BLaER1 (cell line): ENCODE measurements at regions not wholly inside any gene's neighbourhood (a gene's known extent, or its start where the extent isn't known, plus 50 kb on each side); places are given as distances from the start of the nearest gene placed in this dataset.

ENCODE experiments used
- H3K27ac ChIP-seq: shearing (Covaris generic); formaldehyde crosslinking; 2 replicates; pipeline ENCODE4 v1.8.1; 2022
- H3K27me3 ChIP-seq: shearing (Covaris generic); formaldehyde crosslinking; 2 replicates; pipeline ENCODE4 v1.8.1; 2022
- H3K36me3 ChIP-seq: shearing (Covaris generic); formaldehyde crosslinking; 2 replicates; pipeline ENCODE4 v1.8.1; 2022
- H3K4me1 ChIP-seq: shearing (Covaris generic); formaldehyde crosslinking; 2 replicates; pipeline ENCODE4 v1.8.1; 2022
- H3K4me2 ChIP-seq: shearing (Covaris generic); formaldehyde crosslinking; 2 replicates; pipeline ENCODE4 v1.8.1; 2022
- H3K4me3 ChIP-seq: shearing (Covaris generic); formaldehyde crosslinking; 2 replicates; pipeline ENCODE4 v1.8.1; 2022
- H3K9ac ChIP-seq: shearing (Covaris generic); formaldehyde crosslinking; 2 replicates; pipeline ENCODE4 v1.8.1; 2022
- H3K9me3 ChIP-seq: shearing (Covaris generic); formaldehyde crosslinking; 2 replicates; pipeline ENCODE4 v1.8.1; 2022
- H4K20me1 ChIP-seq: shearing (Covaris generic); formaldehyde crosslinking; 2 replicates; pipeline ENCODE4 v1.8.1; 2022
- Cebpa-rat ChIP-seq: shearing (Covaris generic); IDR thresholded peaks from 2 replicates; pipeline ENCODE4 v1.8.1; 2022

DNA sequence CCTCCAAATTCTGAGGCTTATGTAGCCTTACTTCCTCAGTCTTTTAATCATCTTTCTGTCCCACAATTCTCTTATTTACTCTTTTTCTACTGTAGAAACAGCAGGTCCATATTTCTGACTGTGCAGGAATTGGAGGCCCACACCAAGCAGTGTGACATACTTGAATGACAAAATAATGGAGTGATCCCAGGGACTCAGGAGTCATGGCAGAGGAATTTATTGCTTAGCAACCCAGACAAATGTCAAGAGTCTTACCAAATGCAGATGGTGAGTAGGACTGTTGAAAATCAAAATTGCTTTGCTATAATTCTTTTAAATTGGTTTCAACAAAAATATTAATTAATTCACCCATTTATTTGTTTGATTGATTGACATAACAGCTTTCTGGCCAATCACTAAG, 59.9 kb downstream of the HTR1B start:
- Histone ChIP-seq H3K9ac (no peak overlapping the region), H3K36me3 (no peaks in the 10 kb centered on the region), H3K27ac (no peak overlapping the region), H3K4me3 (no peak overlapping the region), H3K9me3 (no peaks in the 10 kb centered on the region), H3K4me2 (no peak overlapping the region), H4K20me1 (no peaks in the 10 kb centered on the region), H3K27me3 (no peaks in the 10 kb centered on the region), H3K4me1 (no peaks in the 10 kb centered on the region)
- TF ChIP-seq Cebpa-rat, result no peak

DNA sequence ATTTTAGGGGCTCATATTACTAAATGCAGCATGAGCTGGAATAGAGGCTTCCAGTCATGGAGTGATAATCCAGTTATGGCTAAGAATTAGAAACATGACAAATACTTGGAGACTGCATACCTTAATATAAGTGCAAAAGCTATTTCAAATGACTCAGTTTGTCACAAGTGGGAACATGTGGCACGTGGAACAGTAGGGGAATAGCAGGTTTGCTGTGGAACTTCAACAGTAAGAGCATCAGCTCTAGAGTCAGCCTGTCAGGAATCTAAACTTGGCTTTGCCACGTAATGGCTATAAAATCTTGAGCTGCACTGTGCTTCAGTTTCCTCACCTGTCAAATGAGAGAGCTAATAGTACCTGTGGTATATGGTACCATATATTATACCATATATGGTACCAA, 62.1 kb downstream of the HTR1B start:
- Histone ChIP-seq H3K4me1 (no peaks in the 10 kb centered on the region), H3K9me3 (no peaks in the 10 kb centered on the region), H3K4me2 (no peak overlapping the region), H3K27ac (no peak overlapping the region), H3K4me3 (no peak overlapping the region), H4K20me1 (no peaks in the 10 kb centered on the region), H3K27me3 (no peaks in the 10 kb centered on the region), H3K36me3 (no peaks in the 10 kb centered on the region), H3K9ac (no peak overlapping the region)
- no peak for TF ChIP-seq Cebpa-rat

DNA sequence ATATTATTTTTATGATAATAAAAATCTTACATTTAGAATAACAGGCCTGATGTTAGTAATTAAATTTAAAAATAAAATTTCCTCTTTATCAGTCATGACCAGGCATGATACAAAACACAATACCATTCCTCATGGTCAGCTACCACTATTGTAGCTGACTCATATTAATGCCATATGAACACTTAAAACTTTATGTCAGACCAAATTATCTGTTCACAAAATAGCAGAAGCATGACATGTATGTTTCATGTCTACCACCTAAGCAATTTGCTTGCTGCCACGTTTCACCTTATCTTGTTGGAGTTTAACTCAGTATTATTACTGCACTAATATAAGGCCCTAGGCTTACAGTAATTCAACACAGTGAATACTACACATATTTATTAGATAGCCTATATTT, 65.7 kb downstream of the HTR1B start:
- Histone ChIP-seq H3K4me3 (no peak overlapping the region), H3K9me3 (no peaks in the 10 kb centered on the region), H3K4me2 (no peak overlapping the region), H3K27ac (no peak overlapping the region), H4K20me1 (no peaks in the 10 kb centered on the region), H3K4me1 (no peaks in the 10 kb centered on the region), H3K27me3 (no peaks in the 10 kb centered on the region), H3K36me3 (no peaks in the 10 kb centered on the region), H3K9ac (no peak overlapping the region)
- no peak for TF ChIP-seq Cebpa-rat

DNA sequence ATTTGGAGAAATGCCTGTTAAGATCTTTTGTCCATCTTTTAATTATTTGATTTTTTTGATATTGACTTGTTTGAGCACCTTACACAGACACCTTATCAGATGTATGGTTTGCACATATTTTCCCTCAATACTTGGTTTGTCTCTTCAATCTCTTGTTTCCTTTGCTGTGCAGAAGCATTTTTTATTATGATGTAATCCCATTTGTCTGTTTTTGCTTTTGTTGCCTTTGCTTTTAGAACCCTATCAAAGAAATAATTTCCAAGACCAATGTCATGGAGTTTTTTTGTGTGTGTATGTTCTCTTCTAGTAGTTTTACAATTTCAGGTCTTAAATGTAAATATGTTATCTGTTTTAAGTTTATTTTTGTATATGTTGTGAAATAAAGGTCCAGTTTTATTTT, 73.9 kb downstream of the HTR1B start:
- H4K20me1 ChIP-seq, result no peaks in the 10 kb centered on the region
- no peaks in the 10 kb centered on the region for H3K36me3 ChIP-seq
- H3K4me3 ChIP-seq, result no peak overlapping the region
- no peaks in the 10 kb centered on the region for H3K27me3 ChIP-seq
- H3K4me1 ChIP-seq, result no peaks in the 10 kb centered on the region
- no peak overlapping the region for H3K4me2 ChIP-seq
- H3K27ac ChIP-seq, result no peak overlapping the region
- no peak overlapping the region for H3K9ac ChIP-seq
- no peaks in the 10 kb centered on the region for H3K9me3 ChIP-seq
- TF ChIP-seq Cebpa-rat, result no peak

DNA sequence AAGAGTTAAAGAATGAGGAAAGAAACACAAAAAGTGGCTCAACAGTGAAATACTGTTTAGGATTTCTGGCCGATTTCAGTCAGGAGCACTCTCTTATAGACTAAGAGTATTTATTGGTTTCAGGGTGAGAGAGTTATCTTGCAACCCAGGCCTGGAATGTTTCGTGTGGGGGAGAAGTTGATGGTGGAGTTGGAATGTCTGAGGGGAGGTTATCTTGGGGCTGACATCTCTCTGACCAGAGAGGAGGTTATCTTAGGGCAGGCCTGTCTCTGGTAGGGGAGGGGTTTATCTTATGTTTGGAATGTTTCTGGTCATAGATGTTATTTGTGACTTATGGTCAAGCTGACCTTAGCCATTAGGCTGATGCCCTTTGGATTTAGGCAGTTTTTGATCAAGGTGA, 80.3 kb downstream of the HTR1B start:
- H4K20me1 ChIP-seq, result no peaks in the 10 kb centered on the region
- no peak overlapping the region for H3K27ac ChIP-seq
- no peaks in the 10 kb centered on the region for H3K27me3 ChIP-seq
- TF ChIP-seq Cebpa-rat, result no peak
- H3K9me3 ChIP-seq, result no peaks in the 10 kb centered on the region
- no peak overlapping the region for H3K4me2 ChIP-seq
- H3K4me1 ChIP-seq, result no peaks in the 10 kb centered on the region
- no peak overlapping the region for H3K4me3 ChIP-seq
- H3K36me3 ChIP-seq, result no peaks in the 10 kb centered on the region
- no peak overlapping the region for H3K9ac ChIP-seq

DNA sequence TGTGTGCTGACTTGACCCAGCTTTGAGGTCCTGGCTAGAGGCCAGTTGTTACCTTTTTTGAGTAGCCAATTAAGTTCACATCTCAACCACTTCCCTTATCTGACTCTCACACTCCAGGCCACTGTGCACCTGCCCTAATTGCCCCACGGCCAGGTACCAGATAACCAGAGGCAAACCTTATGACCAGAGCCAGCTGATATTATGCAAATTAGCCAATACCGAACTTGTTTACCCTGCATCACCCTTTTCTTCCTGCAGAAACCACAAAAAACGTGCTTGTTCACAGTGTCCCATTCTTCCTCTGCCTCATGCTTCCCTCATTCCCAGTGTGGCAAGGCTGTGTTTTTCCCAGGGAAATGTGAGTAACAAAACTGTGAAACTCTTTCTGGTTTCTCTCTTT, 89.3 kb downstream of the HTR1B start:
- no peaks in the 10 kb centered on the region for H3K27me3 ChIP-seq
- H3K4me1 ChIP-seq, result peaks cover 4% of the 10 kb centered on the region; the same call in 1 of the 2 replicates
- no peaks in the 10 kb centered on the region for H3K9me3 ChIP-seq
- no peaks in the 10 kb centered on the region for H3K36me3 ChIP-seq
- no peak overlapping the region for H3K4me3 ChIP-seq
- H3K4me2 ChIP-seq, result no peak overlapping the region
- H3K9ac ChIP-seq, result no peak overlapping the region
- no peak for TF ChIP-seq Cebpa-rat
- no peaks in the 10 kb centered on the region for H4K20me1 ChIP-seq
- H3K27ac ChIP-seq, result no peak overlapping the region

DNA sequence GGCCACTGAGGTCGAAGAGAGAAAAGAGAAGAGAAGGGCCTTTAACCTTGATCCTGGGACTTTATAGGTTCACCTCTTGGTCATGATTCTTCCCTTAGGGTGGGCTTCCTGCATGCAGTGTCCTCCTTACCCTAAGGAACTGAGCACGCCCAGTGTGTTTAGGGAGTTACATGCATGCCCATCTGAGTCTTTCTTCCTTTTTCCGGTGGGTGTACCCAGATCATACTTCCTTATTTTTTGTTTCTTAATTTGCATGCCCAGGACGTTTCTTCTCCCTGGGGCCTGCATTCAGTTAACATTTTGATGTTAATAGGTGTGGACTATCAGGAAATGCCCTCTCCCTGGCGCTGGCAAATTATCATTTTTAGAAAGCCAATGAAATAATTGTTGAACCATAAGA, 91.5 kb downstream of the HTR1B start:
- no peaks in the 10 kb centered on the region for H3K9me3 ChIP-seq
- no peak overlapping the region for H3K27ac ChIP-seq
- H3K36me3 ChIP-seq, result no peaks in the 10 kb centered on the region
- H3K27me3 ChIP-seq, result no peaks in the 10 kb centered on the region
- H3K4me1 ChIP-seq, result peaks cover 4% of the 10 kb centered on the region; the same call in 1 of the 2 replicates
- TF ChIP-seq Cebpa-rat, result no peak
- H3K4me3 ChIP-seq, result no peak overlapping the region
- H3K9ac ChIP-seq, result no peak overlapping the region
- no peaks in the 10 kb centered on the region for H4K20me1 ChIP-seq
- no peak overlapping the region for H3K4me2 ChIP-seq

DNA sequence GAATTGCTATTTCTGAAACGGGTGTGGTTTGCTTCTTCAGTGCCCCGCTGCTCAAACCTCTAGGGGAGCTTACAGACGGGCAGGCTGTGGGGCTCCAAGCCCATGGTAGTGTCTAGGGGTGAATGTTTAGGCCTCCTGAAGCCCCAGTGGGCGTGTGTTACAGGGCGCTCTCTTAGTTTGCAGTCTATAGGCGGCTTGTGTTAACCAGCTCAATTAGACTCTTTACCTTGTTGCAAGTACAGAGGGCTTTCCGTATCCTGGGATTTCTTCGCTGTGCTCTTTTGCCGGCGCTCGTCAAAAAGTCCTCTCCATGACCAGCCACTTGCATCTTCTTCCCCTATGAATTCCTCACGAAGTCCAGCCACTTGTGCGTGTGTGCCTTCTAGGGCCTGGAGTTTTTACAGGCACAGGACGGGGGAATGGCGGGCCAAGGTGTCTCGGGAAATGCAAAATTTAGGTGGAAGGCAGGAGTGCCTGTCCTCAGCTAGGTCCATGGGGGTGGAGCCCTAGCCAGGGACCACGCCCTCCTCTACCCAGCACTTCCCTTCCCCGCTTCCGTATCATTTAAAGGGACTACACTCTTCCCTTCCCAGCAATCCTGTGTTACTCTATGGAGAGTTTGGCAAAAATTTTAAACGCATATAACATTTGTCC, 94.5 kb downstream of the HTR1B start:
- Histone ChIP-seq H3K9me3 (no peaks in the 10 kb centered on the region), H3K27me3 (no peaks in the 10 kb centered on the region), H3K4me1 (peaks cover 4% of the 10 kb centered on the region; the same call in 1 of the 2 replicates), H4K20me1 (no peaks in the 10 kb centered on the region), H3K36me3 (no peaks in the 10 kb centered on the region), H3K9ac (no peak overlapping the region), H3K4me3 (no peak overlapping the region), H3K27ac (no peak overlapping the region), H3K4me2 (no peak overlapping the region)
- no peak for TF ChIP-seq Cebpa-rat

DNA sequence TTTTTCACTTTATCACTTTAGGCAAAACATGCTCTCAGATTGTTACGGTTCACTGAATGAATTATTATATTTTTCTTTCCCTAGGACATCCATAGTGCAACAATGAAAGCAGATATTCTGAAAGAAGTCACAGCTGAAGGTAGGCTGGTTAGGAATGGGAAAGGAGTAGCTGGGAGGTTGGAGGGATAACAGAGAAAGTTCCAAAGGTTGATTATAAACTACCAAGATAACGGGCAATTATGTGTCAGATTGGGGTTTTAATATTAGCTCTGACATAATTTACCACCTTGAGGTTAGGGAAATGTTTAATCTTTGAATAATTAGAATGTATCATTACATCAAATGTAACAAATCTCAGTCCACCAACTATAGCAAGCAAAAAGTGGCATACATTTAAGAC, 96.5 kb downstream of the HTR1B start:
- Histone ChIP-seq H3K4me3 (no peak overlapping the region), H3K4me1 (peaks cover 3% of the 10 kb centered on the region; the same call in 1 of the 2 replicates), H3K27me3 (no peaks in the 10 kb centered on the region), H4K20me1 (no peaks in the 10 kb centered on the region), H3K36me3 (no peaks in the 10 kb centered on the region), H3K27ac (no peak overlapping the region), H3K4me2 (no peak overlapping the region), H3K9ac (no peak overlapping the region), H3K9me3 (peaks cover 3% of the 10 kb centered on the region; the same call in 1 of the 2 replicates)
- TF ChIP-seq Cebpa-rat, result no peak

DNA sequence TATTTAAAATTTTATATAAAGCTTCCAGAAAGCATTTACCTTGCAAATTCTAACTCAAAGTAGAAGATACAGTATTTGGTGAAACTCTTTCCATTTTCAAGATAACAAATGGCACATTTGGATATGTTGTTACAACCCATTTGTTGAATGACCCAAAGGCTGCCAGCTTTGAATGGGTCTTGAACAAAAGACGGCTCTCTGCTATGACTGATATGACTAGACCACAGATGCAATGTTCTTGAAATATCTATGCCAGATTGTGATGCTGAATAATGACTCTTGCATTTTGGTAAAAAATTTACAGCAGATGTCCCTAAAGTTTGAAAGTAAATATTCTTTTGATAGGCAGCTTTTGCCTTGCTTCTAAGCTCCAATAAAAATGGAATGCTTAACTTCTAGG, 99.6 kb downstream of the HTR1B start:
- no peaks in the 10 kb centered on the region for H3K27me3 ChIP-seq
- no peak overlapping the region for H3K27ac ChIP-seq
- H3K36me3 ChIP-seq, result no peaks in the 10 kb centered on the region
- TF ChIP-seq Cebpa-rat, result no peak
- no peaks in the 10 kb centered on the region for H3K4me1 ChIP-seq
- H3K9me3 ChIP-seq, result peaks cover 3% of the 10 kb centered on the region; the same call in 1 of the 2 replicates
- H4K20me1 ChIP-seq, result no peaks in the 10 kb centered on the region
- no peak overlapping the region for H3K9ac ChIP-seq
- no peak overlapping the region for H3K4me2 ChIP-seq
- no peak overlapping the region for H3K4me3 ChIP-seq

DNA sequence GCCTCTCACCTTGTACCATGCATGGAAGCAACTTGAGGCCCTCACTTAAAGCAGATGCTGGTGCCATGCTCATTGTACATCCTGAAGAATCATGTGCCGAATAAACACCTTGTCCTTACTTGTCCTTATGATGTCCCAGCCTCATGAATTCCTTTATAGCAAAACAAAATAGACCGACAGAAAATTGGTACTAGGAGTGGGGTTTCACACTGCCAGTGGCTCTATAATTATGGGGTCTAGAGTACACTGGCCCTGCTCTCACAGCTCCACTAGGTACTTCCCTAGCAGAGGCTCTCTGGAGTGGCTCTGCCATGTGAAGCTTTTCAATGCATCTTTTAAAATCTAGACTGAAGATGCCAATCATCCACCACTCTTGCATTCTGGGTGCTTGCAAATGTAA, 101.2 kb downstream of the HTR1B start:
- H3K4me1 ChIP-seq, result no peaks in the 10 kb centered on the region
- H3K4me2 ChIP-seq, result no peak overlapping the region
- no peaks in the 10 kb centered on the region for H3K27me3 ChIP-seq
- no peak overlapping the region for H3K4me3 ChIP-seq
- H3K36me3 ChIP-seq, result no peaks in the 10 kb centered on the region
- H3K9ac ChIP-seq, result no peak overlapping the region
- H3K9me3 ChIP-seq, result peaks cover 3% of the 10 kb centered on the region; the same call in 1 of the 2 replicates
- TF ChIP-seq Cebpa-rat, result no peak
- no peak overlapping the region for H3K27ac ChIP-seq
- H4K20me1 ChIP-seq, result no peaks in the 10 kb centered on the region
